Endodermal cell (in vitro differentiated cells): ENCODE measurements at regions not wholly inside any gene's neighbourhood (a gene's known extent, or its start where the extent isn't known, plus 50 kb on each side); places are given as distances from the start of the nearest gene placed in this dataset.

Experiments
- DNase-seq: peaks from one replicate; pipeline ENCODE4 v3.0.0-alpha.2; 2017
- H3K27ac ChIP-seq: 2 replicates; pipeline ENCODE4 v1.5.1; 2013; ENCODE audit warnings: mild to moderate bottlenecking, low read depth, low read length, moderate library complexity
- H3K27me3 ChIP-seq: 2 replicates; pipeline ENCODE4 v1.6.1; 2013; ENCODE audit warnings: mild to moderate bottlenecking, low read length, moderate library complexity; ENCODE audit not compliant: insufficient read depth, control insufficient read depth, poor library complexity, severe bottlenecking
- H3K36me3 ChIP-seq: 2 replicates; pipeline ENCODE4 v1.7.0; 2013; ENCODE audit warnings: mild to moderate bottlenecking, low read length, moderate library complexity; ENCODE audit not compliant: control insufficient read depth, insufficient read depth
- H3K4me1 ChIP-seq: one replicate; pipeline ENCODE4 v1.7.0; 2013; ENCODE audit warnings: low read length; ENCODE audit not compliant: control insufficient read depth, insufficient read depth
- H3K4me3 ChIP-seq: 2 replicates; pipeline ENCODE4 v1.5.1; 2013; ENCODE audit warnings: mild to moderate bottlenecking, low read length, moderate library complexity
- H3K9ac ChIP-seq: 2 replicates; pipeline ENCODE4 v1.6.1; 2013; ENCODE audit warnings: mild to moderate bottlenecking, low read length, moderate library complexity; ENCODE audit not compliant: poor library complexity, severe bottlenecking; ENCODE audit errors: extremely low read depth
- H3K9me3 ChIP-seq: 2 replicates; pipeline ENCODE4 v1.6.1; 2013; ENCODE audit warnings: mild to moderate bottlenecking, low read length, moderate library complexity; ENCODE audit not compliant: control insufficient read depth
- H3K27ac Mint-ChIP-seq: 2 replicates; pipeline ENCODE4 v1.8.0; 2020; ENCODE audit warnings: mixed read lengths
- H3K27me3 Mint-ChIP-seq: 2 replicates; pipeline ENCODE4 v1.8.0; 2021; ENCODE audit warnings: mild to moderate bottlenecking, mixed read lengths; ENCODE audit not compliant: insufficient read depth
- H3K36me3 Mint-ChIP-seq: 2 replicates; pipeline ENCODE4 v1.8.0; 2020; ENCODE audit warnings: low read depth, mixed read lengths
- H3K4me1 Mint-ChIP-seq: 2 replicates; pipeline ENCODE4 v1.8.0; 2020; ENCODE audit warnings: mixed read lengths
- H3K4me3 Mint-ChIP-seq: 2 replicates; pipeline ENCODE4 v1.8.0; 2020; ENCODE audit warnings: mild to moderate bottlenecking, moderate library complexity, mixed read lengths
- H3K9me3 Mint-ChIP-seq: 2 replicates; pipeline ENCODE4 v1.8.0; 2020; ENCODE audit warnings: mild to moderate bottlenecking, mixed read lengths
- CTCF ChIP-seq: fragments of 200-600 bp; sonication (generic); conservative IDR thresholded peaks from 2 replicates; pipeline ENCODE4 v1.5.0; 2021; ENCODE audit warnings: antibody characterized with exemption, mild to moderate bottlenecking
- WGBS, 2 experiments: methylation state at CpG; one replicate each; pipeline versions ENCODE4 v1.1.5 to v1.1.7; 2013; ENCODE audit warnings: missing lambda C conversion rate in 2 of 2, mixed read lengths in 1 of 2; ENCODE audit not compliant: insufficient coverage in 1 of 2, insufficient read length in 1 of 2; 5-methylcytosine and 5-hydroxymethylcytosine counted together

DNA sequence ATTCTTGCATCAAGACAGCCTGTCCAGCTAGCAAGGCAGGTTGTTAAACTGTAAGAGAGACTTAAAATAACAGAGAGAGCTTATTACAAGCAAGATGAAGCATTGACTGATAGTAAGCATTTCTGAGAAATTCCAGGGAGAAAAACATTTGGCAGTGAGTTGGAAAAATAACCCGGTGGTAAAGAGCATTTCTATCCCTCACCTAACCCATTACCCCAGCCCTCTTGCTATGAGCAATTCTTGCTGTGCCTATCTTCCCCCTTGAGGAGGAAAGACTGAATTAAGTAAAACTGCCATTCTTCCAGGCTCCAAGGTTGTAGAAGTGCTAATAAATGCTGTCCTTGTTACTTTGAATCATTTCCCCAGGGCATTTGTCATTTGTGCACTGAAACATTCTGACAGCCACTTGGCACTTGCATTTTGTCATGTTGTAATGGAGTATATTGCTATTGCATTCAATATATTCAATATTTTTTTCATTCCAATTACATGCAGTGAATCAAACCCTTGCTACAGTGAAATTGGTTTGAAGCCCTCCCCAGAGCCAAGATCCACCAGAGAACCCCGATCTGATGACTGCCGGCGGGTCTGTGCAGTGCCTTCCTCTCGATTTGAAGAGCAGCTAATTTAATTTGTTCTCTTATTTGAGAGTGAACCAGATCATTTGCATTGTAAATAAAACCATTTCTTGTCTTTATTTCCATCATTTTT is 291.1 kb downstream of the HIVEP2 start:
- no peaks in the 10 kb centered on the region for H3K4me1 ChIP-seq
- Mint-ChIP-seq H3K4me3 (no peak overlapping the region), H3K27ac (no peak overlapping the region), H3K27me3 (peaks cover 15% of the 10 kb centered on the region), H3K4me1 (peaks cover 7% of the 10 kb centered on the region), H3K36me3 (no peaks in the 10 kb centered on the region), H3K9me3 (no peaks in the 10 kb centered on the region)
- no peak overlapping the region for H3K9ac ChIP-seq
- TF ChIP-seq CTCF = no peak
- no peak overlapping the region for H3K4me3 ChIP-seq
- DNase-seq = no peak
- H3K27me3 ChIP-seq = peaks cover 14% of the 10 kb centered on the region
- no peaks in the 10 kb centered on the region for H3K9me3 ChIP-seq
- H3K36me3 ChIP-seq = no peaks in the 10 kb centered on the region
- H3K27ac ChIP-seq = no peak overlapping the region
- 84 to 96% methylated on average over 4 to 5 of the region's 5 CpGs for WGBS, 2 experiments

DNA sequence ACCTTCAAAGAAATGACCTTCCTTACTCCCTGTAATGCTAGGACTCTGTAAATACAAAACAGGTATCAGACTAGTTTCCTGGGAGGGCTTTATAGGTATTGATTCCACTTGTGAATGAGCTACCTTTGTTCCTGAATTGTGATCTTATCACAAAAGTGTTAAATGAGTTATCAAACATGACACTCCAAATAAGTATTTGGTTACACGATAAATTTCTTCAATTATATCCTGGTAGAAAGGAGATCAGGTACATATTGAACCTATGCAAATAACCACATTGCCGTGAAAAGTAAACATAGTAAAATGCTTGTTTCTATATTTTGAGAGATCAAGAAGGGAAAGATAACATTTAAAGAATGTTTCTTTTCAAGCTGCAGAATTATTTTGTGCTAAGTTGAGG is 285.3 kb downstream of the HIVEP2 start:
- Histone ChIP-seq H3K4me3 (no peak overlapping the region), H3K27me3 (peaks cover 14% of the 10 kb centered on the region), H3K27ac (no peak overlapping the region), H3K9ac (no peak overlapping the region), H3K9me3 (peaks cover 4% of the 10 kb centered on the region), H3K4me1 (no peaks in the 10 kb centered on the region), H3K36me3 (no peaks in the 10 kb centered on the region)
- Mint-ChIP-seq H3K9me3 (peaks cover 25% of the 10 kb centered on the region), H3K27me3 (peaks cover 15% of the 10 kb centered on the region), H3K27ac (no peak overlapping the region), H3K4me3 (no peak overlapping the region), H3K4me1 (peaks cover 5% of the 10 kb centered on the region), H3K36me3 (no peaks in the 10 kb centered on the region)
- TF ChIP-seq CTCF = no peak
- no peak for DNase-seq
- 87 to 100% methylated on average over 2 of the region's 2 CpGs for WGBS, 2 experiments

- peaks cover 4% of the 10 kb centered on the region for H3K9me3 ChIP-seq
- H3K36me3 ChIP-seq = no peaks in the 10 kb centered on the region
- no peak overlapping the region for H3K27ac ChIP-seq
- Mint-ChIP-seq H3K9me3 (peaks cover 25% of the 10 kb centered on the region), H3K36me3 (no peaks in the 10 kb centered on the region), H3K4me3 (no peak overlapping the region), H3K27me3 (peaks cover 2% of the 10 kb centered on the region), H3K27ac (no peak overlapping the region), H3K4me1 (peaks cover 18% of the 10 kb centered on the region)
- H3K4me1 ChIP-seq = peaks cover 10% of the 10 kb centered on the region
- DNase-seq = no peak
- WGBS, 2 experiments = 44 to 47% methylated on average over 2 of the region's 2 CpGs
- H3K9ac ChIP-seq = no peak overlapping the region
- no peak overlapping the region for H3K4me3 ChIP-seq
- TF ChIP-seq CTCF = no peak
- H3K27me3 ChIP-seq = peaks cover 5% of the 10 kb centered on the region
Measured at GRCh38 chr6:142665393-142665792, 279.6 kb downstream of the HIVEP2 start.
